GM23338 (cell line): ENCODE measurements at regions not wholly inside any gene's neighbourhood (a gene's known extent, or its start where the extent isn't known, plus 50 kb on each side); places are given as distances from the start of the nearest gene placed in this dataset.

ENCODE experiments used
- ATAC-seq: fragments of 200-7000 bp; cut with Tn5 transposase; 3 replicates; pipeline ENCODE4 v1.9.1; 2020
- DNase-seq: peaks from one replicate; pipeline ENCODE4 v3.0.0-alpha.2; 2015; ENCODE audit warnings: low spot score
- H2AFZ ChIP-seq: fragments of 200-600 bp; sonication (generic); 2 replicates; pipeline ENCODE4 v1.8.0; 2016; ENCODE audit warnings: antibody characterized with exemption, mild to moderate bottlenecking, moderate library complexity
- H3F3A ChIP-seq: fragments of 200-600 bp; sonication (generic); replicated peaks from 2 replicates; pipeline ENCODE4 v1.8.0; 2017; ENCODE audit warnings: antibody characterized with exemption, mixed run types, low read depth
- H3K27ac ChIP-seq: fragments of 200-600 bp; sonication (generic); 2 replicates; pipeline ENCODE4 v1.6.1; 2016; ENCODE audit warnings: low read depth
- H3K27me3 ChIP-seq: fragments of 200-600 bp; sonication (generic); 2 replicates; pipeline ENCODE4 v1.8.0; 2016; ENCODE audit warnings: mild to moderate bottlenecking, mixed run types, moderate library complexity; ENCODE audit not compliant: insufficient read depth
- H3K36me3 ChIP-seq: fragments of 200-600 bp; sonication (generic); 2 replicates; pipeline ENCODE4 v1.8.0; 2016; ENCODE audit warnings: mild to moderate bottlenecking; ENCODE audit not compliant: insufficient read depth
- H3K4me1 ChIP-seq: fragments of 200-600 bp; sonication (generic); 2 replicates; pipeline ENCODE4 v1.8.0; 2016; ENCODE audit warnings: mild to moderate bottlenecking, moderate library complexity; ENCODE audit not compliant: insufficient read depth
- H3K4me2 ChIP-seq: fragments of 200-600 bp; sonication (generic); 2 replicates; pipeline ENCODE4 v1.7.1; 2017; ENCODE audit warnings: mixed run types
- H3K4me3 ChIP-seq: fragments of 200-600 bp; sonication (generic); 2 replicates; pipeline ENCODE4 v1.6.1; 2016; ENCODE audit warnings: mixed run types
- H3K79me2 ChIP-seq: fragments of 200-600 bp; sonication (generic); replicated peaks from 2 replicates; pipeline ENCODE4 v1.8.0; 2017; ENCODE audit warnings: mild to moderate bottlenecking; ENCODE audit not compliant: insufficient read depth
- H3K9me2 ChIP-seq: fragments of 200-600 bp; sonication (generic); 2 replicates; pipeline ENCODE4 v1.8.0; 2017; ENCODE audit not compliant: insufficient read depth
- H4K20me1 ChIP-seq: fragments of 200-600 bp; sonication (generic); replicated peaks from 2 replicates; pipeline ENCODE4 v1.8.0; 2017; ENCODE audit warnings: mild to moderate bottlenecking; ENCODE audit not compliant: insufficient read depth
- H3K27ac Mint-ChIP-seq: 2 replicates; pipeline ENCODE4 v1.8.0; 2020; ENCODE audit warnings: inconsistent platforms, mild to moderate bottlenecking, moderate library complexity, mixed read lengths
- H3K27me3 Mint-ChIP-seq: 3 replicates; pipeline ENCODE4 v1.8.0; 2022; ENCODE audit warnings: low read depth, mild to moderate bottlenecking, moderate library complexity, mixed read lengths, inconsistent platforms; ENCODE audit not compliant: insufficient read depth, poor library complexity
- H3K36me3 Mint-ChIP-seq: 3 replicates; pipeline ENCODE4 v1.8.0; 2021; ENCODE audit warnings: low read depth, mild to moderate bottlenecking, inconsistent platforms, moderate library complexity, mixed read lengths
- H3K4me1 Mint-ChIP-seq: 3 replicates; pipeline ENCODE4 v1.8.0; 2020; ENCODE audit warnings: mild to moderate bottlenecking, inconsistent platforms, mixed read lengths
- H3K4me3 Mint-ChIP-seq: 3 replicates; pipeline ENCODE4 v1.8.0; 2021; ENCODE audit warnings: moderate library complexity, mild to moderate bottlenecking, inconsistent platforms, mixed read lengths
- H3K9me3 Mint-ChIP-seq: 3 replicates; pipeline ENCODE4 v1.8.0; 2020; ENCODE audit warnings: moderate library complexity, mild to moderate bottlenecking, inconsistent platforms, mixed read lengths
- CREB1 ChIP-seq: fragments of 250-450 bp; sonication (Bioruptor Pico); IDR thresholded peaks from 2 replicates; pipeline ENCODE4 v1.5.0; 2020; ENCODE audit warnings: low read depth, mild to moderate bottlenecking, moderate library complexity
- CTCF ChIP-seq, 2 experiments: fragments of 200-600 bp in 1 of 2; sonication (generic) in 1 of 2; conservative IDR thresholded peaks; 2 replicates each; pipeline versions ENCODE4 v1.5.1 to v1.6.1; 2016 to 2017; ENCODE audit warnings: antibody characterized with exemption in 2 of 2, low read depth in 2 of 2, mild to moderate bottlenecking in 2 of 2, moderate library complexity in 1 of 2
- ETS1 ChIP-seq: IDR thresholded peaks from 2 replicates; pipeline ENCODE4 v1.6.1; 2016; ENCODE audit warnings: antibody characterized with exemption
- EZH2 ChIP-seq: fragments of 200-600 bp; sonication (generic); IDR thresholded peaks from one replicate; pipeline ENCODE4 v1.8.0; 2017; ENCODE audit warnings: antibody characterized with exemption, mild to moderate bottlenecking, low read depth; ENCODE audit not compliant: unreplicated experiment
- EZH2phosphoT487 ChIP-seq: fragments of 200-600 bp; sonication (generic); IDR thresholded peaks from one replicate; pipeline ENCODE4 v1.8.1; 2018; ENCODE audit warnings: antibody characterized with exemption; ENCODE audit not compliant: unreplicated experiment
- JUNB ChIP-seq: IDR thresholded peaks from one replicate; pipeline ENCODE4 v1.6.1; 2016; ENCODE audit warnings: antibody characterized with exemption; ENCODE audit not compliant: unreplicated experiment
- NANOG ChIP-seq: IDR thresholded peaks from 2 replicates; pipeline ENCODE4 v1.6.1; 2016; ENCODE audit warnings: antibody characterized with exemption, borderline replicate concordance
- POLR2AphosphoS5 ChIP-seq: IDR thresholded peaks from 2 replicates; pipeline ENCODE4 v1.6.1; 2016; ENCODE audit warnings: antibody characterized with exemption, low read depth
- STAT1 ChIP-seq: IDR thresholded peaks from one replicate; pipeline ENCODE4 v1.6.1; 2016; ENCODE audit warnings: antibody characterized with exemption; ENCODE audit not compliant: unreplicated experiment
- ZNF114 ChIP-seq: fragments of 250-450 bp; sonication (Bioruptor Pico); IDR thresholded peaks from 2 replicates; pipeline ENCODE4 v1.5.0; 2020; ENCODE audit warnings: mild to moderate bottlenecking, moderate library complexity
- ZNF331 ChIP-seq: fragments of 250-450 bp; sonication (Bioruptor Pico); IDR thresholded peaks from 2 replicates; pipeline ENCODE4 v1.5.0; 2020; ENCODE audit warnings: low read depth, mild to moderate bottlenecking, moderate library complexity
- ZNF462 ChIP-seq: fragments of 250-450 bp; sonication (Bioruptor Pico); IDR thresholded peaks from 2 replicates; pipeline ENCODE4 v1.5.0; 2020; ENCODE audit warnings: mild to moderate bottlenecking, moderate library complexity

- TF ChIP-seq EZH2phosphoT487 (no peak), ETS1 (no peak)
Observed at GRCh38 chr3:187969581-187969950, 184.4 kb upstream of the LPP start (continued).

GRCh38 chr3:187970106-187970505 is 183.9 kb upstream of the LPP start:
- Mint-ChIP-seq H3K27me3 (peaks cover 4% of the 10 kb centered on the region), H3K36me3 (no peaks in the 10 kb centered on the region), H3K4me1 (peaks cover 4% of the 10 kb centered on the region; the same call in 2 of the 3 replicates), H3K9me3 (no peaks in the 10 kb centered on the region), H3K4me3 (no peak overlapping the region), H3K27ac (no peak overlapping the region)
- no peaks in the 10 kb centered on the region for H3K9me2 ChIP-seq
- no peak overlapping the region for H3K4me2 ChIP-seq
- no peaks in the 10 kb centered on the region for H3K4me1 ChIP-seq
- H3F3A ChIP-seq: no peaks in the 10 kb centered on the region
- TF ChIP-seq EZH2phosphoT487 (no peak), JUNB (no peak), ZNF331 (CRISPR knock-in tag) (no peak), STAT1 (no peak), POLR2AphosphoS5 (no peak), ZNF462 (CRISPR knock-in tag) (no peak), NANOG (no peak), CREB1 (no peak), CTCF (conservative IDR thresholded peaks at IDR 0.05; ENCODE audit: low read depth in 2 of 2) (no peak), EZH2 (no peak), ZNF114 (no peak), ETS1 (no peak)
- no peaks in the 10 kb centered on the region for H3K36me3 ChIP-seq
- H3K27me3 ChIP-seq: no peaks in the 10 kb centered on the region
- H4K20me1 ChIP-seq: no peaks in the 10 kb centered on the region
- H3K4me3 ChIP-seq: no peak overlapping the region
- ATAC-seq: no peak
- DNase-seq: no peak
- H2AFZ ChIP-seq: no peak overlapping the region
- H3K79me2 ChIP-seq: no peaks in the 10 kb centered on the region
- H3K27ac ChIP-seq: no peak overlapping the region
